ENCODE measurements at regions not wholly inside any gene's neighbourhood (a gene's known extent, or its start where the extent isn't known, plus 50 kb on each side); places are given as distances from the start of the nearest gene placed in this dataset.

- TF ChIP-seq CTCF (IDR thresholded peaks at IDR 0.05) (no peak), POLR2A (IDR thresholded peaks at IDR 0.05) (no peak)
These were observed 87.4 kb upstream of the C1orf21 start for GRCh38 chr1:184299406-184299790.

All from prostate gland (tissue), 2 donors.